Upper lobe of right lung (tissue), 1 donor: ENCODE measurements at regions not wholly inside any gene's neighbourhood (a gene's known extent, or its start where the extent isn't known, plus 50 kb on each side); places are given as distances from the start of the nearest gene placed in this dataset.
"Not testable (repeated sequence)": the region's sequence is repeated elsewhere in the genome, so short reads cannot be mapped to it uniquely, and the experiment has no call there.

Source experiments
- ATAC-seq: fragments of 200-7000 bp; cut with Tn5 transposase; one replicate; pipeline ENCODE4 v1.9.1; 2020; ENCODE audit warnings: mild to moderate bottlenecking, moderate library complexity
- DNase-seq: peaks from one replicate; pipeline ENCODE4 v3.0.0-alpha.2; 2020
- H3K27ac ChIP-seq: fragments of 200-600 bp; one replicate; pipeline ENCODE4 v1.8.0; 2022
- H3K27me3 ChIP-seq: fragments of 200-600 bp; one replicate; pipeline ENCODE4 v1.8.0; 2022; ENCODE audit warnings: mild to moderate bottlenecking
- H3K36me3 ChIP-seq: fragments of 200-600 bp; one replicate; pipeline ENCODE4 v1.8.0; 2022
- H3K4me1 ChIP-seq: fragments of 200-600 bp; one replicate; pipeline ENCODE4 v1.8.0; 2022
- H3K4me3 ChIP-seq: fragments of 200-600 bp; one replicate; pipeline ENCODE4 v1.8.0; 2022; ENCODE audit warnings: mild to moderate bottlenecking
- H3K9me3 ChIP-seq: fragments of 200-600 bp; one replicate; pipeline ENCODE4 v1.8.0; 2022
- CTCF ChIP-seq: fragments of 200-600 bp; IDR thresholded peaks from one replicate; pipeline ENCODE4 v1.8.0; 2022; ENCODE audit warnings: antibody characterized with exemption
- intact Hi-C: fragments of 100-400 bp; cut with DNase I; formaldehyde crosslinking; loops from one replicate; pipeline ENCODE4 v1.11.0; 2022
- donor health status: DM: no; HTN: yes; CAD: no; lungs with severe emphysema.

DNA sequence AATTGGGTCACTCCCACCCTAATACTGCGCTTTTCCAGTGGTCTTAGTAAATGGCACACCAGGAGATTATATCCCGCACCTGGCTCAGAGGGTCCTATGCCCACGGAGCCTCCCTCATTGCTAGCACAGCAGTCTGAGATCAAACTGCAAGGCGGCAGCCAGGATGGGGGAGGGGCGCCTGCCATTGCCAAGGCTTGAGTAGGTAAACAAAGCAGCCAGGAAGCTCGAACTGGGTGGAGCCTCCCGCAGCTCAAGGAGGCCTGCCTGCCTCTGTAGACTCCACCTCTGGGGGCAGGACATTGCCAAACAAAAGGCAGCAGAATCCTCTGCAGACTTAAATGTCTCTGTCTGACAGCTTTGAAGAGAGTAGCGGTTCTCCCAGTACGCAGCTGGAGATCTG is 52.4 kb upstream of the PMPCB start:
- H3K27me3 ChIP-seq, H3K36me3 ChIP-seq, H3K4me3 ChIP-seq, ATAC-seq, H3K27ac ChIP-seq, H3K4me1 ChIP-seq, H3K9me3 ChIP-seq, intact Hi-C loops: not testable (repeated sequence)
- DNase-seq, result peak; percentile 79

- TF ChIP-seq CTCF, result no peak
- Histone ChIP-seq H3K36me3 (no peaks in the 10 kb centered on the region), H3K27me3 (no peaks in the 10 kb centered on the region), H3K4me3 (no peak overlapping the region), H3K27ac (no peak overlapping the region), H3K9me3 (no peaks in the 10 kb centered on the region), H3K4me1 (no peaks in the 10 kb centered on the region)
- ATAC-seq (no peak), DNase-seq (no peak)
- intact Hi-C loops, result no loop called here
These were observed 56.4 kb upstream of the PMPCB start for GRCh38 chr7:103240806-103241205.

DNA sequence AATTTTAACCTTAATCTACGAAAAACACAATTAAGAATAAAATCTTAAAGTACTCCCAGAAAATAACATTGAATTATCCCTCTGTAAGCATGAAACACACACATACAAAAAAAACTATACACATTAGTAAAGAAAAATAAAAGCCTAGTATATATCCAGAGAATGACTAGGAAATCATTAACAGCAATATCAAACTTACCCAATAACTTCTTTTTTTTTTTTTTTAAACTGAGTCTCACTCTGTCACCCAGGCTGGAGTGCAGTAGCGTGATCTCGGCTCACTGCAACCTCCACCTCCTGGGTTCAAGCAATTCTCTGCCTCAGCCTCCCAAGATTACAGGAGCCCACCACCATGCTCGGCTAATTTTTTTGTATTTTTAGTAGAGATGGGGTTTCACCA is 61.4 kb upstream of the PMPCB start:
- H3K27me3 ChIP-seq, ATAC-seq, H3K4me3 ChIP-seq, H3K27ac ChIP-seq, intact Hi-C loops, DNase-seq, H3K36me3 ChIP-seq, H3K4me1 ChIP-seq, H3K9me3 ChIP-seq: not testable (repeated sequence)

DNA sequence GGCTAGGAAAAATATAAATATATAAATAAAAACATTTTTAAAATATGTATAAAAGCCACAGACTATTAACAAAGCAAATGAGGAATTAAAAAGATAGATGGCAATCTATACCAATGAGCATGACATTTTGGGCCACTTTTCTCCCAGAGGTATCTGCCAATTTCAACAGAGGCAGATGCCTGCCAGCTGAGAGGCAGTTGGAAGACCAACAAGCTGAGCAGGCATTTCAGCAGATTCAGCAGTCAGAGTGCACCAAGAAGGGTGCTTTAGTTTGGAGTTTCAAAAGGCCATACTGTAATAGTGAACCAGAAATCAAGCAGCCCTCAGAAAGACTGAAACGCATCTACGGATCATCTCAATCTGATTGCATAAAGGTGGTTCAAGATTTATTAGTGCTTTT is 62.4 kb upstream of the PMPCB start:
- H3K36me3 ChIP-seq, ATAC-seq, H3K9me3 ChIP-seq, H3K4me3 ChIP-seq, intact Hi-C loops, H3K27me3 ChIP-seq, H3K4me1 ChIP-seq, DNase-seq, H3K27ac ChIP-seq: not testable (repeated sequence)

DNA sequence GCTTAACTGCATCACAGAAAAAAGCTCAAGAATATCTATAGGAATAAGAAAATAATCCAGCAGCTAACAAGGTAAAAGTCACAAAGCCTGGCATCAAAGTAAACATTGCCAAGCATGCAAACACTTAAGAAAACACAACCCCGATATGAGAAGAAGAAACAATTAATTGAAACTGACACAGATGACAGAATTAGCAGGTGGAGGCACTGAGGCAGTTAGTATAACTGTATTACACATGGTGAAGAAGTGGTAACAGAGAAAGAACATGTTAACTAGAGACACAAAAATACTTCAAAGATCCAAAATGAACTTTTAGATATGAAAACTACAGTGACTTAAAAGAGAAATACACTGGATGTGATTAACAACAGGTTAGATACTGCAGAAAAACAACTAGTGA is 69.4 kb upstream of the PMPCB start:
- DNase-seq, H3K4me1 ChIP-seq, H3K9me3 ChIP-seq, H3K4me3 ChIP-seq, ATAC-seq, intact Hi-C loops, H3K27ac ChIP-seq, H3K36me3 ChIP-seq, H3K27me3 ChIP-seq: not testable (repeated sequence)

- intact Hi-C loops, H3K36me3 ChIP-seq, ATAC-seq, H3K27ac ChIP-seq, H3K9me3 ChIP-seq, H3K4me1 ChIP-seq, H3K4me3 ChIP-seq, H3K27me3 ChIP-seq, DNase-seq: not testable (repeated sequence)
These were observed 71.4 kb upstream of the PMPCB start for GRCh38 chr7:103225798-103226197.

GRCh38 chr7:103223065-103223464 is 74.2 kb upstream of the NAPEPLD start:
- H3K4me1 ChIP-seq, intact Hi-C loops, H3K36me3 ChIP-seq, H3K27ac ChIP-seq, H3K4me3 ChIP-seq, H3K9me3 ChIP-seq, ATAC-seq, DNase-seq, H3K27me3 ChIP-seq: not testable (repeated sequence)

- H3K9me3 ChIP-seq, intact Hi-C loops, H3K4me3 ChIP-seq, H3K27me3 ChIP-seq, DNase-seq, H3K36me3 ChIP-seq, H3K27ac ChIP-seq, H3K4me1 ChIP-seq, ATAC-seq: not testable (repeated sequence)
These were observed 62.1 kb upstream of the NAPEPLD start for GRCh38 chr7:103211049-103211448.

DNA sequence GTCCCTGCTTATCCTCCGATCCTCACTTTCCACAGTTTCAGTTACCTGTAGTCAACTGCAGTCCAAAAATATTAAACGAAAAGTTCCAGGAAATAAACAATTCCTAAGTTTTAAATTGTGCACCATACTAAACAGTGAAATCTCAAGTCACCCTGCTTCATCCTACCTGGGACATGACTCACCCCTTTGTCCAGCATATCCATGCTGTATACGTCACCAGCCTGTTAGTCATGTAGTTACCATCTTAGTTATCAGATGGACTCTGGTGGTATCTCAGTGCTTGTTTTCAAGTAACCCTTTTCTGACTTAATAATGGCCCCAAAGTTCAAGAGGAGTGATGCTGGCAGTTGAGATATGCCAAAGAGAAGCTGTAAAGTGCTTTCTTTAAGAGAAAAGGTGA is 50.3 kb upstream of the NAPEPLD start:
- H3K36me3 ChIP-seq, H3K27me3 ChIP-seq, H3K27ac ChIP-seq, H3K9me3 ChIP-seq, H3K4me1 ChIP-seq, H3K4me3 ChIP-seq, ATAC-seq, intact Hi-C loops, DNase-seq: not testable (repeated sequence)
